Right lobe of liver (tissue), 4 donors: ENCODE measurements at regions not wholly inside any gene's neighbourhood (a gene's known extent, or its start where the extent isn't known, plus 50 kb on each side); places are given as distances from the start of the nearest gene placed in this dataset.

Source experiments
- POLR2A ChIP-seq: fragments of 450-650 bp; IDR thresholded peaks from one replicate; pipeline ENCODE4 v1.6.1; 2017; ENCODE audit warnings: antibody characterized with exemption, mild to moderate bottlenecking
- TF ChIP-seq, protein P1 (sequence below), 4 donors: fragments of 200-600 bp in 3 of 4; fragments of 450-650 bp in 1 of 4; IDR thresholded peaks; one replicate each; pipeline versions ENCODE4 v1.5.1 to v1.8.0; 2016 to 2022; ENCODE audit warnings: antibody characterized with exemption in 4 of 4, mild to moderate bottlenecking in 2 of 4
- donor health status: DM: no; HTN: no; CAD: no.
- donor health status: DM: no; HTN: no; CAD: no.
- donor health status: DM: no; HTN: yes; CAD: no.

DNA sequence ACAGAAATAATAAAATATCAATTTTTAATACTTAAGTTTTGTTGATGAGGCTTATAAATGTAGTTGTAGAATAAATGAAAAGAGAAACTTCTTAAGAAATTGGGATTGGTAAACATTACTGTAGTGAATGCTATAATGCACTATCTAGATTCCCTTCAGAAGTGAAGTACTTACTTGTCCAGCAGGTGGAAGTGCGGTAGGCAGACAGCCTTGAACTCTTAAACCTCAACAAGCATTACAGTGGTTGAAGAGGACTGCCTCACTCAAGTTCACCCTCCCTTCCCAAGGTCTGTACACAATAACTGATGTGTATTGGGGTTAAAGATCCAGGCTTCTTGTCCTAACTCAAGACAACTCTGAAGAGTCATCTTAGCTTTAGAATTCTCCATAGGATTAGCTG is 931.0 kb upstream of the LRRTM1 start:
- TF ChIP-seq, protein P1, sequence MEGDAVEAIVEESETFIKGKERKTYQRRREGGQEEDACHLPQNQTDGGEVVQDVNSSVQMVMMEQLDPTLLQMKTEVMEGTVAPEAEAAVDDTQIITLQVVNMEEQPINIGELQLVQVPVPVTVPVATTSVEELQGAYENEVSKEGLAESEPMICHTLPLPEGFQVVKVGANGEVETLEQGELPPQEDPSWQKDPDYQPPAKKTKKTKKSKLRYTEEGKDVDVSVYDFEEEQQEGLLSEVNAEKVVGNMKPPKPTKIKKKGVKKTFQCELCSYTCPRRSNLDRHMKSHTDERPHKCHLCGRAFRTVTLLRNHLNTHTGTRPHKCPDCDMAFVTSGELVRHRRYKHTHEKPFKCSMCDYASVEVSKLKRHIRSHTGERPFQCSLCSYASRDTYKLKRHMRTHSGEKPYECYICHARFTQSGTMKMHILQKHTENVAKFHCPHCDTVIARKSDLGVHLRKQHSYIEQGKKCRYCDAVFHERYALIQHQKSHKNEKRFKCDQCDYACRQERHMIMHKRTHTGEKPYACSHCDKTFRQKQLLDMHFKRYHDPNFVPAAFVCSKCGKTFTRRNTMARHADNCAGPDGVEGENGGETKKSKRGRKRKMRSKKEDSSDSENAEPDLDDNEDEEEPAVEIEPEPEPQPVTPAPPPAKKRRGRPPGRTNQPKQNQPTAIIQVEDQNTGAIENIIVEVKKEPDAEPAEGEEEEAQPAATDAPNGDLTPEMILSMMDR (IDR thresholded peaks at IDR 0.05): no peak
- TF ChIP-seq POLR2A: no peak
